HG03175 (cell line): ENCODE measurements at regions not wholly inside any gene's neighbourhood (a gene's known extent, or its start where the extent isn't known, plus 50 kb on each side); places are given as distances from the start of the nearest gene placed in this dataset.
"Not testable (repeated sequence)": the region's sequence is repeated elsewhere in the genome, so short reads cannot be mapped to it uniquely, and the experiment has no call there.

Experiments
- ATAC-seq: cut with Tn5 transposase; IDR thresholded peaks from one replicate; pipeline ENCODE4 v1.9.1; 2021; ENCODE audit warnings: mild to moderate bottlenecking, moderate library complexity; ENCODE audit not compliant: unreplicated experiment

DNA sequence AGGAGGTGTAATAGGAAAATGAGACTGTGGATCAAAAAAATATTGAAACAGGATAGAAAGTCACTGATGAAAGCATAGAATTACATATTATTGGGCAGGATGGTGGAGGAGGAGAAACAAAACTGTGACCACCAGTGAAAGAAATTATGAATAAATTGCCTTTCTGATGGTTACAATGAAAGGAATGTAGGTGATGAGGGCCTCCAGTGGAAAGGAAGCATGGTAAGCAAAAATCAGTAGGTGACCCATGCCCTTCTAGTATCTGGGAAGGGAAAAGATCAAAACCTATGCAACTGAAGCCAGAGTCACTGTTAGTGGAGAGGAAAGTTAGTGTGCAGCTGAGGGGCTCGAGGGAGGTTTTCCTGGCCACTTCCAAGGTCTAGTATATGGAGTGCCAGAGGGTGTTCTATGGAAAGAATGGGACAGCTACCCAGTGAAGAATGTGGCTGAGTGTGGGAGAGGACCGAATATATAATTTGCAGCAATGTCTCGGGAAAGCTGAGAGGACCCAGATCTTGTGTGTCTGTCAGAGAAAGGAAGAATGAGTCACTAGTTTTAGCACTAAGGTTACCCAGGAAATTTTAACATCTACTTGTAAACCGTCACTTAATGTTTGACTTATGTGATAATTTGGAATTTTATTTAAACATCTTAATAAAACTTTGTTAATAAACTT, 146.2 kb downstream of the NFKBIZ start:
- no peak for ATAC-seq

DNA sequence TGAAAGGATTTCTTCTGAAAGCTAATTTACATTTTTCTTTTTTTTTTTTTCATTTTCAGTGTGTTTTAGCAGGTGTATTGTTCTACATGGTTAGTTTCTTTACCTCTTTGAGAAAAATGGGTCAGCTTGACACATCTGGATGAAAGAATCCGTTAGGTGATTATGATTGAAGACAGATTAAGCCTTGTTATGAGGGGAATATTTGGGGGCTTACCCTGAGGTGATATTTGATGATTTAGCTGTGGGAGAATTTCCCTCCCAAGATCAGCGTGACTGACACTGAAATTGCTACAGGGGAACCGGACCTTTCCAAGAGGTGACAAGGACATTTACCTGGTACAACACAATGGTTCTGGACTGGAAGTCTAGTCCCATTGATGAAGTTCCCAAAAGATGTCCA, 147.5 kb downstream of the NFKBIZ start:
- ATAC-seq = no peak

DNA sequence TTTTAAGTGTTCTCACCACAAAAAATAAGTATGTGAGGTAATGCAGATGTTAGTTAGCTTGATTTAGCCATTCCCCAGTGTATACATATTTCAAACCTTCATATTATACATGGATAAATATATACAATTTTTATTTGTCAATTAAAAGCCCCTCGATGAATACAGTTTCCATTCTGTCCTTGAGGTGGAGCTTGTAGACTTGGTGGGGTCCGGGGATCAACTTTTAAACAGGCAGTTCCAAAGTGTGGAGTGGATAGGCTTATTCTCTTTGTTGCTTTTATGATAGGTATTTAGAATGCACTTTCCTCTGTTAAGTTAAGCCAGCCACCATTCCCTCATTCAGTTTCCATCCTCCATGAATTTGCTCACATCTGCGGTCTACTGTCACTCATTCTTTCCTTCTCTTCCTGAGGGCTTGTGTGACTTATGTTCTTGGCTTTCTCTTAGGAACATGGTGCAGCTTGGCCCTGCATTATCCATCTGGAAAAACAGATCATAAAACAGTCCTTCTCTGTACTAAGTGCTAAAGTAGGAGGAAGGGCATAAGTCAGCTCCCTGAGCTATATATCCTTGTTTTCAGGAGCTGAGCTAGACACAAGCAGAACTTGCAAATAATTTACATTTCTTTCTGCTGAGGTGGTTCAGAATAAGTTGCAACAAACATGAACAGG, 149.1 kb downstream of the NFKBIZ start:
- no peak for ATAC-seq

DNA sequence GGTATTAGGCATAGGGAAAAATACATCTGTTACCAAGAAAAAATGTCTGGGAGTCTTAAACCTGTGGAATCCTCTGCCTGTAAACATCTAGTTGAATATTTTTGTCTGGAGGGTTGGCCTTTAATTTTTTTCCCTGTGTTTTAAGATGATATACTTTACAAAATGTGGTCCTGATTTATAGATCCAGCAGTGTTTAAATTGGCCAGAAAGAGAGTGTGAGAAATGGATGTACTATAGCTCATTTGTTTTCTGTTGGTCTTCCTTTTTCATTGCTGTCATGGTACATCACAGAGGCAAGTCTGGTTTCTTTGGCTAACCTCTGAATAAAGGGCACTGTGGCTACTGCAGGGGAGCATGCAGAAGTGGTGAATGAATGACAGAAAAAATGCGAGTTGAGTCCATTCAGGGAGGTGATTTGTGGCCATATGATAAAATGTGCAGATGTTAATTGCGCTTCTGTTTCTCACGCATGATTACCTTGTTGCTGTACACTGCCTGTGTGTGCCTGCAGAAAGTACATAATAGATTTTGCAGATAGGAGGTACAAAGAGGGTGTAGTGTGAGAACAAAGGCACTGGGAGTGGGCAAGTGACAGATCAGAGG, 150.0 kb downstream of the NFKBIZ start:
- no peak for ATAC-seq

DNA sequence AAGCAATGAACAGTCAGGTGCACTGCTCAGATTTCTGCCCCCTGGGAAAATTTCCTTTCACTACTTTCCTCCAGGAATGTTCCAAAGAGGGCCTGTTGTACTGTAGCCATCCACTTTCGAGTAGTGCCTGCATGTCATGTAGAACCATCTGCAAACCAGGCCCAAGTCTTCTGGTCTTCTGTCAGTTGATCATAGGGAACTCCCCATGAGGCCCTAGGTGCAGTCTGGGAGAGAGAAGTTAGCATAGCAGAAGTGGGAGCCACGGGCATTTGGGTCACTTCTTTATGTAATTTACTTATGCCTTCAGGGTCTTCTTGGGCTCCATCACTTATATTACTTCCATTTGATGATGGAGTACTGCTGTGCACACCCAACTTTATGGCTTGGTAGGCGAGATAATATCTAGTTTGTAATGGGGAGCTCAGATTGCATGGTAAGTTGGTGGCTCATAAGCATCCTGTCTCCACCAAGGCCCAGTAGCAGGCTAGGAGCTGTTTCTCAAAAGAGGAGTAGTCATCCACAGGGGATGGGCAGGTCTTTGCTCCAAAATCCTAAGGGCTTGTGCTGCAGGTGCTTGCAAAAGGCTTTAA, 151.4 kb downstream of the NFKBIZ start:
- no peak for ATAC-seq

DNA sequence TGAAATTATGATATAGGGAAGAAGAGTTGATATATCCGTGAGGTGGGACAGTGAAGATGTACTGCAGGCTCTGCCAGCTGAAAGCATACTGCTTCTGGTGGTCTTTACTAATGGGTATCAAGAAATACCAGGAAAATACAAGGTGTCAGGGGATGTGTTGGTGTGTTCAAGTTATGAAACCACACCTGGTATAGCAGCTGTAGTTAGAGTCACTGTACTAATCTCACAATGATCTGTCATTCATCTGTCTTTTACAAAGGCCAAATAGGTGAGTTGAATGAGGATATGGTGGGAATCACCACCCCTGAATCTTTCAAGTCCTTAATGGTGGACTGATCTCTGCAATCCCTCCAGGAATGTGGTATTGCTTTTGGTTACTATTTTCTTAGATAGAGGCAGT, 152.7 kb downstream of the NFKBIZ start:
- ATAC-seq = no peak

DNA sequence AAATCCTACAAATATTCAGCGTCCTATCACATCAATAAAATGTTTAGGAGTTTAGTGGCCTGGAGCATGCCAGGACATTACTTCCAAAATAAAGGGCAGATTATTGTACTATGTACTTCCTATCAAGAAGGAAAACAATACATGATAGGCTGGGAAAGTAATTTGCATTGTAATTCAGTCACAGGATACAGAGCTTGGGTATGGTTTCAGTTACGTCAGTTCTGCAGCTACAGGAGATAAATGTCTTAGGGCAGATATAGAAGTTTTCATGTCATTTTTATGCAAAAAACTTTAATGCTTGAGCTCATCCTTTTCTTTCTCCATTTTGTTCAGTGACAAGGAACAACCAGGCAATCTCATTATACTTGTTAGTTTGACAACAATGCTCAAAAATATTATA, 155.2 kb downstream of the NFKBIZ start:
- no peak for ATAC-seq

DNA sequence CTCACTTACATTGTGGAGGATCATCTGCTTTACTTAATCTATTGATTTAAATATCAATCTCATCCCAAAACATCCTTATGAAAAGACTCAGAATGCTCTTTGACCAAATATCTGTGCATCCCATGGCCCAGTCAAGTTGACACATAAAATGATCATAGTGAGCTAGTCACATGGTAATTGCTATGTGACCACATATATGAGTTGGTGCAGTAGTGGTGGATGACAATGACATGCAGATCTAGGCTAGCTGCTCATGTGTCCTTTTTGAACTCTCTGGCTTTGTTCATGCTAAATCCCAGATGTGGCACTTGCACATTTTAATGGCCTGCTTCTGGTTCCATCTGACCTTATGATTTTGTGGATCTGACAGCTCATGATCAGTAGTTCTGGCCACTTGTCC, 156.2 kb downstream of the NFKBIZ start:
- ATAC-seq = no peak

DNA sequence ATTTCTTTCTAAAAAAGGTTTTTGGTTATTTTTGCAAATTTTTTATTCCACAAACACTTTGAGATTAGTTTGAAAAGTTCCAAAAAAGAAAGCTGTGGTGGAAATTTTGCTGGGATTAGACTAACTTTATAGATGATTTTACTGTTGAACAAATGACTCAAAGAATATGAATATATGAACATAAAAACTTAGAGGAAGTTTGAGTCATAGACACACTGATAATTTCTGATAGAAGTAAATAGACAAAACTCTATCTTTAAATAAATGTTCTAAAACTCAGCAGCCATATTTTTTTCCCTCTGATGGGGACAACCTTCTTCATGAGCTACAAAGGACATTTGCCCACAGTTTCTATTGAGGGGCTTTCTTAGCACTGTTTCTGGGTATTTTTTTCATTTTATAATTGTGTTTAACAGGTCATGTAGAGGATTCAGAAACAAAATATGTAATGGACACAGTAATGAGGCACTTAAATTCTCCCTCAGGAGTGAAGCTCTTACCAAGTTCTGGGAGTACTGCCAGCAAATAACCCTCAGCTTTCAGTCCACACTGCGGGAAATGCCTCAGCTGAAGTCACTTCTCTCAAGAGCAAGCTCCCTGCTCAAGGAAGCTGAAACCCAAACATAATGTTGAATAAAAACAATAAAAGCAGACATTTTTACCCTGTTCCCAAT, 157.6 kb downstream of the NFKBIZ start:
- ATAC-seq = no peak

DNA sequence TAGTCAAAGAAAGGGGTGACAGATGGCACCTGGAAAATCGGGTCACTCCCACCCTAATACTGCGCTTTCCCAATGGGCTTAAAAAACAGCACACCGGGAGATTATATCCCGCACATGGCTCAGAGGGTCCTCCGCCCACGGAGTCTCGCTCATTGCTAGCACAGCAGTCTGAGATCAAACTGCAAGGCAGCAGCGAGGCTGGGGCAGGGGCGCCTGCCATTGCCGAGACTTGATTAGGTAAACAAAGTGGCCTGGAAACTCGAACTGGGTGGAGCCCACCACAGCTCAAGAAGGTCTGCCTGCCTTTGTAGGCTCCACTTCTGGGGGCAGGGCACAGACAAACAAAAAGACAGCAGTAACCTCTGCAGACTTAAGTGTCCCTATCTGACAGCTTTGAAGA, 159.1 kb downstream of the NFKBIZ start:
- not testable (repeated sequence) for ATAC-seq

DNA sequence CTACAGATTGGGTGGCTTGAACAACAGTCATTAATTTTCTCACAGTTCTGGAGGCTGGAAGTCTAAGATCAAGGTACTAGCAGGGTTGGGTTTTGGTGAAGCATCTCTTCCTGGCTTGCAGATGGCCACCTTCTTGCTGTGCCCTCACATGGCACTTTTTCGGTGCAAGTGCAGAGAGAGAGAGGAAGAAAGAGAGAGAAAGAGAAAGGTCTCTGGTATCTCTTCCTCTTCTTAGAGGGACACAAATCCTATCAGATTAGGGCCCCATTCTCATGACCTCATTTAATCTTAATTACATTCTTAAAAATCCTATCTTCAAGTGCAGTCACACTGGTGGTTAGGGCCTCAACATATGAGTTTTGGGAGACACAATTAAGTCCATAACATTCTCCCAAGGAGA, 167.1 kb downstream of the NFKBIZ start:
- no peak for ATAC-seq

DNA sequence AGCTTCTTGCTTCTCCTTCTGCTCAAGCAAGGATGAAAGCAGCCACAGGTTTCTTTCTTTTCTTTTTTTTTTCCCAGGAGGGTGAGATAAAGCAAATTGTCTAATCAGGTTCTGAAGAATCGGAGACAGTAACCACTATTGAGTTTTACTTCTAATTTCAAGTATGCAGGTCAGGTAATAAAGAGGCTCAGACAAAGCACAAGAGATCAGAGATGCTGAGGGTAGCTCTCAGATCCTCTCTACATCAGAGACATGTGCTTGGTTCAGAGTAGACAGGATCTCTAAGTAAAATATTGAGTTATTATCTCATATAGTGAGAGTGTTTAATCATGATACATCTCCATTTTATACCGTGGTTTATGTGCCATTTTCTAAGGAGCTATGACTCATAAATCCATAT, 168.5 kb downstream of the NFKBIZ start:
- no peak for ATAC-seq

DNA sequence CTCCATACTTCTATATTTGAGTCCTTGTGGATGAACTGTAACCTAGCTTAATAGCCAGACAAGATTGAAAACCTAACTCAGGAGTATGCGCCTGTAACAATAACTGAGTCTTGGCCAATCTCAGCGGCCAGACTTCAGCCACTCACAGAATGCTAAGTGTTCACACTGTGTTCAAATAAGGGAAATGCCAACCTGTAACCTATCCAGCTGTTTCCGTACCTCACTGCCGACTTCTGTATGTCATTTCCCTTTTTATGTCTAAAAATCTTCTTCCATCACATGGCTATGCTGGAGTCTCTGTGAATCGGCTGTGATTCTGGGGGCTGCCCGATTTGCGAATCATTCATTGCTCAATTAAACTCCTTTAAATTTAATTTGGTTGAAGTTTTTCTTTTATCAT, 169.2 kb downstream of the NFKBIZ start:
- ATAC-seq = no peak

DNA sequence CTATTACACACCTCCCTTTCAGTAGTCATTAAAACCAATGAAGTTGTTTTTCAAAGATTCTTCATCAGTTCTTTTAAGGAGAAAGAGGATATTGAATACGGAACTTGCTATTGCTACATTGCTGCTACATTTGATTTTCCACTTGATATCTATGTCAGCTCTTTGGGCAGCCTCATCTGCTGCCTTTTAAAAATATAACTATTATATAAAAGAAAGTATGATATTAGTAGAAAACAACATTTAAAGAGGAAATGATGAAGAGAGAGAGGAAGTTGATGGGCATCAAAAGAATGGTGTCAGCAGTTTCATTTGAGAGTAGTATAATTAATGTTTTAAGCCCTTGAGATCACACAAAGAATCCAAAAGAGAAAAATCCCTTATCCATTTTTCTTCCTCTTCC, 171.4 kb downstream of the NFKBIZ start:
- ATAC-seq = no peak

DNA sequence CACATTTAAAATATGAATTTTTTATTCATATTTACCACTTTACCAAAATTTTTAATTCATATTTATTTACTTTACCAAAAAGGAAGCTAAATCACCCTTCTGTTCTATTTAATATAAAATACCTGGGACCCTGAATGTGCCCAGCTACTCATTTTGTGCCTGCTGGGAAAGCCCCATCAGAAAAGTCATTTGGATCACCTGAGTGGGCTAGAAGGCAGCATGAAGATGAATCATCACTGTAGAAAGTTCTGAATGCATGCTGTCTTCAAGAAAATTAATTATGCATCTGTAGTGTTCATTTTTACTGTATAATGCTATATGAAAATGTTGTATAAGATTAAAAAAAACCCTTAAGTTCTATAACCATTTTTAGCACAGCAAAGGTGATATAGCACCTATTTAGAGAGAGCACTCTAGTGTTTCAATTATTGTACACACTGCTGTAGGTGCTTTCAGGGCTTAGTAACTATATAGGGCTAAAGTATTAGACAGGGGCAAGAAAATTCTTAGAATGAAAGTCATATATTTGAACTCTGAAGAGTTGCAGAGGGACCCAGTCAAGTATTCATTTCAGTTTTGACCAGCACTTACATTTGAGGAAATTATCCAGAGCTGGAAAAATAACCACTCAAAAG, 175.1 kb downstream of the NFKBIZ start:
- ATAC-seq = no peak

DNA sequence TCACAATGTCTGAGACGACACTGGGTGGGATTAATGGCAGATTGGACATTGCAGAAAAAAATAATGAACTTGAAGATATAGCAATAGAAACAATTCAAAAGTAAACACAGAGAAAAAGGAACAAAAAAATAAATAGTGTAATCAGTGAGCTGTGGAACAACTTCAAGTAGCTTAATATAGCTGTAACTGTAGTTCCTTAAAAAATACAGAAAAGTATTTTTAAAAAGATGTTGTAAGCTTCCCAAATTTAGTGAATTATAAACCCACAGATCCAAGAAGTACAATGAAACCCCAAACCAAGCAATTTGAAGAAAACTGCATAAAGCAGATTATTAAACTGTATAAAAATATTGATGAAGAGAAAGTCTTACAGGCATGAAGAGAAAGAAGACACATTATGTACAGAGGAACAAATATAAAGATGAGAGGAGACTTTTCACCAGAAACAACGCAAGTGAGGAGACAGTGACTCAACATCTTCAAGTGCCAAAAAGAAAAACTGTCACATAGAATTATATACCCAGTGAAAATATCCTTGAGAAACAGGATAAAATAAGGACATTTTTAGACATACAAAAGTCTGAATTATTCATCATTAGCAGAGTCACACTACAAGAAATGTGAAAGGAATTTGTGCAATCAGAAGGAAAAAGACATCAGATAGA, 176.4 kb downstream of the NFKBIZ start:
- ATAC-seq = no peak

DNA sequence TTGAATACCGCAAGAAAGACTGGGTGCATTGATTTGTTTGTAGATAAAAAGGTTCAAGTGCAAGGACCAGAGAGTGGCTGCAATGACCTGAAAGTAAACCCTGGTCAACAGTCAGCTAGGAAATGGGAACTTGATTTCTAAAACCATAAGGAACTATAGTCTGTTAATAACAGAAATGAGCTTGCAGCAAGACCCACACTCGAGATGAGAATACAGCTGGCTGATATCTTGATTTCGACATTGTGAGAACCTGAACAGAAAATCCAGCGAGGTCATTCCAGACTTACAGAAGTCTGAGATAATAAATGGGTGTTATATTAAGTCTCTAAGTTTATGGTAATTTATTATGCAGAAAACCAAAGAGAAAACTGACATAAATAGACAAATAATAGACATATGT, 177.3 kb downstream of the NFKBIZ start:
- no peak for ATAC-seq

DNA sequence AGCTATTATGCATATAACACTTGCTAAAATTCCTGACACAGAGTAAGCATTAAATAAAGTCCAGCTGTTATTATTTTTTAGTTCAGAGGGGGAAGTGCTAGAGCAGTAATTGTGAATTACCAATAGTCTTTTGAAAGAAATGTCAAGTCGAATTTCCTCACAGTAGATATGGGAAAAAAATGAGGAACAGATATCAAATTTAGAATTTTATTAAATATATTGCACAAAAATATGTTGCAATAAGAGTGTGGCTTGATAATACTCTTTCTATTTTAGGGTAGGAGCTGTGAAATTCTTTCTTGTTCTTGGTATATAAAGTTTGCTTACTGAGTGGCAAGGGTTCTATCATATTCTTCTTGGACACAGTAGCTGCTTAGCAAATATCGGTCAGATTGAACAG, 181.3 kb downstream of the NFKBIZ start:
- no peak for ATAC-seq

DNA sequence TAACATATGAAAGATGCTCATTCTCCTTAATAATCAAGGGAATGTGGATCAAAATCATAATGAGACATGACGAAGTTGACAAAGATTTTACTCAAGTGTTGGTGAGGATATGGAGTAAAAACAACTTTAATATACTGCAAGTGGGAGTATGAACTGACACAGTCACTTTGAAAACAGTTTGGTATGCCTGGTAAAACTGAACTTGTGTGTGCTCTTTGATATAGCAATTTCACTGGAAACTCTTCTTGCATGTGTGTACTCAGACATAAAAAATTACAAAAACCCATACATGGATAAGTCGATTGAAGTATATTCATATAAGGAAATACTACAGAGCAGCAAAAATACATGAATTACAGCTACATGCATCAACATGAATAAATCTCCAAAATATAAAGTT, 182.5 kb downstream of the NFKBIZ start:
- ATAC-seq = no peak

DNA sequence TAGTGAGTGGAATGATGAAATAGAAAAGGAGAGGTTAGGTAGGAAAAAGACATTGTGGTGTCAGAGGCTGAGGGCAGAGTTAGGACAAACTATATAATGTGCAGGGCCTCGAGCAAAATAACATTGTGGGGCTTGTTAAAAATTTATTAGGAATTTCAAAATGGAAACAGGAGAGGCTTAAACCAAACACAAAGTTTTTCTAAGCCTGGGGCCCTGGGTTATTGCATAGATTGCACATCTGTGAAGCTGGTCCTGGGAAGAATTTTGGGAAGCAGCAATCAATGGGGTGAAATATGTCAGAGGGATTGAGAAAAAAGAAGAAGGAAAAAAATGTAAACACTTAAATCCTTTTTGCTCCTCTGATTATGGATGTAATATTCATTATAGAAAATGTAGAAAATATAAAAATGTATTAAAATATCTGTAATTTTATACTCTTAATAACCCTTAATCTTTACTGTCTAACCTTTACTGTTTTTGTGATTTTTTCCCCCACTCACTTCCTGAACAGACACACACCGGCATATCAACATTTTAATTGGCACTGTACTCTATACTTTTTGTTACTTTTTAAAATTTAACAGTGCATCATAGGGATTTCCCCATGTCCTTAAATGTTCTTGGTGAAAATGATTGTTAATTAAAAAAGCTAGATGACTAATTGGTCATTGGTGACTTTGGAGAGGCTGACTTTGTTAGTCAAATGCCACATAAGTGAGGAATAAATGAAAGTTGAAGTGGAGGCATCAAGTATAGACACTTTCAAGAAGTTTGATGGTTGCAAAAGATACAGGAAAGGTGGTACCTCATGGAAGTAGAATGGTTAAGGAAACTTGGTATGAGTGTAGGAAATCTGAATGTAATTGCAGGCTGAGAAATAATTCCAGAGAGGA, 183.4 kb downstream of the NFKBIZ start:
- no peak for ATAC-seq
